ENCODE measurements at regions not wholly inside any gene's neighbourhood (a gene's known extent, or its start where the extent isn't known, plus 50 kb on each side); places are given as distances from the start of the nearest gene placed in this dataset.

DNA sequence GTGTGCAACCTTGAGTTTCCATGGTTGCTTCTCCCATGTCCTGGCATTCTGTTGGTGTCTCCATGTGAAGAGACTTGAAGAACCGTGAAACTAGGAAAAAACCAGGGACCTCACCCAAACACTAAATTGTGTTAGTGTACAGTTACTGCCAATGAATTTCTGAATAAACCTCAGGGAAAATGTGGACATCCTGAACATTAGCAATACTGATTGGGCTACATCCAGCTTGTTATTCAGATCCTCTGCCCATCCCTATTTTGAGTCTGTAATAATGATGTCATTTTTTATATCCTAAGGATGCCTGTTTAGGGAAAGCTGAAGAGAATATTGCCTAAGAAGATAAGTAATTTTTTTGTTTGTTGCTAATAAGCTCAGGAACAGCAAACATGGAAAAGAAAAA, 262.7 kb downstream of the TMA16 start:
- ChIA-PET POLR2A (no interaction called here), CTCF (no interaction called here)
- no peak for TF ChIP-seq RNF2 (IDR thresholded peaks at IDR 0.05; ENCODE audit: borderline replicate concordance, low read depth)
- TF ChIP-seq ZNF302 (CRISPR knock-in tag; IDR thresholded peaks at IDR 0.05), result no peak
- TF ChIP-seq GATA3 (IDR thresholded peaks at IDR 0.05; ENCODE audit: borderline replicate concordance), result no peak
- no peak for TF ChIP-seq ZFP36 (IDR thresholded peaks at IDR 0.05; ENCODE audit: borderline replicate concordance, partially characterized antibody)
- TF ChIP-seq HOXA7 (CRISPR knock-in tag; IDR thresholded peaks at IDR 0.05), result no peak
- no peak for TF ChIP-seq CHD4 (IDR thresholded peaks at IDR 0.05; ENCODE audit: borderline replicate concordance)
- no peak for TF ChIP-seq KDM5A (IDR thresholded peaks at IDR 0.05)
- no peak for TF ChIP-seq MYC (IDR thresholded peaks at IDR 0.05; ENCODE audit: borderline replicate concordance, low read length)
- TF ChIP-seq RARB (CRISPR knock-in tag; IDR thresholded peaks at IDR 0.05), result no peak
- TF ChIP-seq, protein P1, sequence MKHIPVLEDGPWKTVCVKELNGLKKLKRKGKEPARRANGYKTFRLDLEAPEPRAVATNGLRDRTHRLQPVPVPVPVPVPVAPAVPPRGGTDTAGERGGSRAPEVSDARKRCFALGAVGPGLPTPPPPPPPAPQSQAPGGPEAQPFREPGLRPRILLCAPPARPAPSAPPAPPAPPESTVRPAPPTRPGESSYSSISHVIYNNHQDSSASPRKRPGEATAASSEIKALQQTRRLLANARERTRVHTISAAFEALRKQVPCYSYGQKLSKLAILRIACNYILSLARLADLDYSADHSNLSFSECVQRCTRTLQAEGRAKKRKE (CRISPR knock-in tag; IDR thresholded peaks at IDR 0.05; ENCODE audit: low read depth), result no peak
- TF ChIP-seq, protein P2, sequence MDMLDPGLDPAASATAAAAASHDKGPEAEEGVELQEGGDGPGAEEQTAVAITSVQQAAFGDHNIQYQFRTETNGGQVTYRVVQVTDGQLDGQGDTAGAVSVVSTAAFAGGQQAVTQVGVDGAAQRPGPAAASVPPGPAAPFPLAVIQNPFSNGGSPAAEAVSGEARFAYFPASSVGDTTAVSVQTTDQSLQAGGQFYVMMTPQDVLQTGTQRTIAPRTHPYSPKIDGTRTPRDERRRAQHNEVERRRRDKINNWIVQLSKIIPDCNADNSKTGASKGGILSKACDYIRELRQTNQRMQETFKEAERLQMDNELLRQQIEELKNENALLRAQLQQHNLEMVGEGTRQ (IDR thresholded peaks at IDR 0.05), result no peak
- Histone ChIP-seq H3K4me3 (no peak overlapping the region), H3K4me2 (no peak overlapping the region), H3K4me1 (no peaks in the 10 kb centered on the region), H3K27ac (no peak overlapping the region), H3K9me3 (no peaks in the 10 kb centered on the region)
- DNase-seq (ENCODE audit: low read depth in 1 of 2, low spot score in 1 of 2) (no peak), ATAC-seq (no peak), FAIRE-seq (no peak)
- 11% methylated on average over 1 of the region's 1 CpG for WGBS (ENCODE audit: missing lambda C conversion rate)

DNA sequence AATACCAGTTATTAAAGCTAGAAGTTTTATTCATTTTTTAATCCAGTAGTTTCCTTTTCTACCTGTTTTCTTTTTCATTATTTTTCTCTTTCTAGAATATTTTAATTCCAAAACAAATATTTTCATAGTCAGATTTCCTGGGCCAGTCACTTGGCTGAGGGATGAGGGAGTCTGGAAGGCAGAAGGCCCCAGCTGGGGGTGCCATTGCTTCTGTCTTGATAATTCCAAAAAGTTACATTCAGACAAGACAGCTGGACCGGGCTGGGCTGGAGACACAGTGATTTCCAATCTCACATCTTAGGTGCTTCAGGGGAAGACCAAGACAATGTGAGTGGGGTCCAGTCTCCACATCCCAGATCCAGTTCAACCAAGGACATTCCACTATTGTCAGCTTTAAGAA, 263.5 kb downstream of the TMA16 start:
- H3K4me2 ChIP-seq, result no peak overlapping the region
- no peaks in the 10 kb centered on the region for H3K4me1 ChIP-seq
- CTCF ChIA-PET, result no interaction called here
- TF ChIP-seq FOSL2 (IDR thresholded peaks at IDR 0.05) (no peak), FOSL2 (CRISPR knock-in tag; IDR thresholded peaks at IDR 0.05) (no peak), GATA3 (IDR thresholded peaks at IDR 0.05; ENCODE audit: borderline replicate concordance) (no peak), PHF8 (IDR thresholded peaks at IDR 0.05; ENCODE audit: borderline replicate concordance, low read depth) (no peak), SMC3 (IDR thresholded peaks at IDR 0.05) (no peak), HEYL (CRISPR knock-in tag; IDR thresholded peaks at IDR 0.05) (no peak), RAD21 (conservative IDR thresholded peaks at IDR 0.05 in 1 of 2, IDR thresholded peaks at IDR 0.05 in 1 of 2) (no peak), MAFK (IDR thresholded peaks at IDR 0.05; ENCODE audit: partially characterized antibody) (no peak), MYC (IDR thresholded peaks at IDR 0.05; ENCODE audit: borderline replicate concordance, low read length) (no peak), BHLHE40 (IDR thresholded peaks at IDR 0.05; ENCODE audit: low read depth, low read length) (no peak), ZNF302 (CRISPR knock-in tag; IDR thresholded peaks at IDR 0.05) (no peak)
- TF ChIP-seq, protein P3, sequence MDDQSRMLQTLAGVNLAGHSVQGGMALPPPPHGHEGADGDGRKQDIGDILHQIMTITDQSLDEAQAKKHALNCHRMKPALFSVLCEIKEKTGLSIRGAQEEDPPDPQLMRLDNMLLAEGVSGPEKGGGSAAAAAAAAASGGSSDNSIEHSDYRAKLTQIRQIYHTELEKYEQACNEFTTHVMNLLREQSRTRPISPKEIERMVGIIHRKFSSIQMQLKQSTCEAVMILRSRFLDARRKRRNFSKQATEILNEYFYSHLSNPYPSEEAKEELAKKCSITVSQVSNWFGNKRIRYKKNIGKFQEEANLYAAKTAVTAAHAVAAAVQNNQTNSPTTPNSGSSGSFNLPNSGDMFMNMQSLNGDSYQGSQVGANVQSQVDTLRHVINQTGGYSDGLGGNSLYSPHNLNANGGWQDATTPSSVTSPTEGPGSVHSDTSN (IDR thresholded peaks at IDR 0.05), result no peak
- no peak for FAIRE-seq
- no peak overlapping the region for H3K4me3 ChIP-seq
- 29% methylated on average over 1 of the region's 1 CpG for WGBS (ENCODE audit: missing lambda C conversion rate)
- POLR2A ChIA-PET, result no interaction called here
- ATAC-seq, result no peak
- no peaks in the 10 kb centered on the region for H3K9me3 ChIP-seq
- no peak overlapping the region for H3K27ac ChIP-seq
- no peak for DNase-seq (ENCODE audit: low read depth in 1 of 2, low spot score in 1 of 2)

DNA sequence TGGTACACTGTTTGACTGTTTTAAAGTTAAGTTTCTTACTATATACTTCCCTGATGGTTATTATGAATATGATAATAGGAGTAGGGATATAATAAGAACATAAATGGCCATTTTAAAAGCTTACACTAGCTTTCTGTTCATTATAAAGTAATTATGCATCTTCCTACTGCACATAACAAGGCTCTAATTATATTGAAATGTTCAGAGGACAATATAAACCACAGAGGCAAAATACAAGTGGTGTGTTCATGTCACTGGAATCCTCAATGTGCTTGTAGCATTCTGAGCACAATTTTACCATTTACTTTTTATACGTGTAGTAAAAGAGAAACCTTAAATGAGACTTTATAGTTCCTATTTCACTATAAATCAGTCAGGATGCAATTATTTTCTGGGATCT, 268.3 kb downstream of the TMA16 start:
- DNase-seq (ENCODE audit: low read depth in 1 of 2, low spot score in 1 of 2), result no peak
- Histone ChIP-seq H3K4me3 (no peak overlapping the region), H3K4me2 (no peak overlapping the region), H3K4me1 (no peaks in the 10 kb centered on the region), H3K9me3 (no peaks in the 10 kb centered on the region), H3K27ac (no peak overlapping the region)
- WGBS (ENCODE audit: missing lambda C conversion rate), result 67% methylated on average over 1 of the region's 1 CpG
- FAIRE-seq, result no peak
- TF ChIP-seq FOXS1 (CRISPR knock-in tag; IDR thresholded peaks at IDR 0.05), result no peak
- TF ChIP-seq HOXB13 (CRISPR knock-in tag; IDR thresholded peaks at IDR 0.05; ENCODE audit: low read depth), result no peak
- no peak for TF ChIP-seq FOSL2 (IDR thresholded peaks at IDR 0.05)
- no peak for TF ChIP-seq FOSL2 (CRISPR knock-in tag; IDR thresholded peaks at IDR 0.05)
- no peak for ATAC-seq
- CTCF ChIA-PET, result no interaction called here
- POLR2A ChIA-PET, result no interaction called here

Measured in A549 (cell line).